GM19035 (cell line): ENCODE measurements at regions not wholly inside any gene's neighbourhood (a gene's known extent, or its start where the extent isn't known, plus 50 kb on each side); places are given as distances from the start of the nearest gene placed in this dataset.
"Not testable (repeated sequence)": the region's sequence is repeated elsewhere in the genome, so short reads cannot be mapped to it uniquely, and the experiment has no call there.

Experiments
- ATAC-seq: cut with Tn5 transposase; IDR thresholded peaks from one replicate; pipeline ENCODE4 v1.9.1; 2021; ENCODE audit not compliant: unreplicated experiment

DNA sequence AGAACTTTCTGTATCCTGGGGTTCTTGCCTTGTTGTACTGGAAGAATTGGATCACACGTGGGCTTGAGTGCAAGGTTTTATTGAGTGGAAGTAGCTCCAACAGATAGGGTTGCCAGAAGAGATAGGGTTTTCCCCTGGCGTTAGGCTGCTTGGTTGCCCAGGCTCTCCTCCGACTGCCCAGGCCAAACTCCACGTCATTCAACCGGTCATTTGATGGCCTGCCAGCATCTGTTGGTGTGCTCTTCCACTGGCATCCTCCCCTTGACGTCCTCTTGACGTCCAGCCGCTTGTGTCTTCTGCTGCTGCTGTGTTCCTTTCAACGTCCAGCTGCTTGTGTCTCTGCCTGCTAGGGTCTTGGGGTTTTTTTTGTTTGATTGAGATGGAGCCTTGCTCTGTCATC, 111.2 kb upstream of the XIST start:
- no peak for ATAC-seq

DNA sequence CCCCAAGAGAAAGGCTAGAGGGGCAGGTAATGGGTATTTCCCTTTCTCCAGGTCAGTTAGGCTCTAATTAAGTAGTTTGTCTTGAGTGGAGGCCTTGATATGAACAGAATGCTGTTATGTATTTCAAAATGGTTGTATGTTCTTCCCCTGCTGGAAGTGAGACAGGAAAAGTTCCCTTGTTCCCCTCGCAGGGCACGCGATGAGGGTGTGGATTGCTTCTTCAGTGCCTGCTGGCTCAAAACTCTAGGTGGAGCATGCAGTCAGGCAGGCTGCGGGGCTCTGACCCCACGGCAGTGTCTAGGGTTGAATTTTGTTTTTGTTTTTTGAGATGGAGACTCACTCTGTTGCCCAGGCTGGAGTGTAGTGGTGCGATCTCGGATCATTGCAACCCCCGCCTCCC, 110.4 kb upstream of the XIST start:
- ATAC-seq: no peak

DNA sequence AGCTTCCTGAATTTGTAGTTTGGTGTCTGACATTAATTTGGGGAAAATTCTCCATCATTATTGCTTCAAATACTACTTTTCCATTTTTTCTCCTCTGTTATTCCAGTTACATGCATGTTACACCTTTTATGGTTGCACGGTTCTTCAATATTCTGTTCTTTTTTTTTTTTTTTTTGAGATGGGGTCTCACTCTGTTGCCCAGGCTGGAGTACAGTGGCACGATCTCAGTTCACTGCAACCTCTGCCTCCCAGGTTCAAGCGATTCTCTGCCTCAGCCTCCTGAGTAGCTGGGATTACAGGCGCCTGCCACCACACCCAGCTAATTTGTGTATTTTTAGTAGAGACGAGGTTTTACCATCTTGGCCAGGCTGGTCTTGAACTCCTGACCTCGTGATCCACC, 109.4 kb upstream of the XIST start:
- ATAC-seq: not testable (repeated sequence)

GRCh38 chrX:73944563-73944908, 92.0 kb upstream of the XIST start:
- no peak for ATAC-seq

- ATAC-seq: peak; percentile 100
Observed at GRCh38 chrX:73943693-73944562, 91.4 kb upstream of the XIST start.

- no peak for ATAC-seq
Observed at GRCh38 chrX:73940893-73941470, 88.5 kb upstream of the XIST start.

DNA sequence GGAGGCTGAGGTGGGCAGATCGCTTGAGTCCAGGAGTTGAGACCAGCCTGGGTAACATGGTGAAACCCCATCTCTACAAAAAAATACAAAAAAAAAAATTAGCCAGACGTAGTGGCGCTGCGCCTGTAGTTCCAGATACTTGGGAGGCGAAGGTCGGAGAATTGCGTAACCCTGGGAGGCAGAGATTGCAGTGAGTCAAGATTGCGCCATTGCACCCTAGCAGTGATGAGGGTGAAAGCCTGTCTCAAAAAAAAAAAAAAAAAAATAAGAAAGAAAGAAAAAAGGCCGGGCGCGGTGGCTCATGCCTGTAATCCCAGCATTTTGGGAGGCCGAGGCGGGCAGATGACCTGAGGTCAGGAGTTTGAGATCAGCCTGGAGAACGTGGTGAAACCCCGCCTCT, 85.3 kb upstream of the XIST start:
- ATAC-seq: not testable (repeated sequence)

- no peak for ATAC-seq
Observed at GRCh38 chrX:73932522-73932921, 80.0 kb upstream of the XIST start.

GRCh38 chrX:73930300-73930699, 77.8 kb upstream of the XIST start:
- no peak for ATAC-seq

DNA sequence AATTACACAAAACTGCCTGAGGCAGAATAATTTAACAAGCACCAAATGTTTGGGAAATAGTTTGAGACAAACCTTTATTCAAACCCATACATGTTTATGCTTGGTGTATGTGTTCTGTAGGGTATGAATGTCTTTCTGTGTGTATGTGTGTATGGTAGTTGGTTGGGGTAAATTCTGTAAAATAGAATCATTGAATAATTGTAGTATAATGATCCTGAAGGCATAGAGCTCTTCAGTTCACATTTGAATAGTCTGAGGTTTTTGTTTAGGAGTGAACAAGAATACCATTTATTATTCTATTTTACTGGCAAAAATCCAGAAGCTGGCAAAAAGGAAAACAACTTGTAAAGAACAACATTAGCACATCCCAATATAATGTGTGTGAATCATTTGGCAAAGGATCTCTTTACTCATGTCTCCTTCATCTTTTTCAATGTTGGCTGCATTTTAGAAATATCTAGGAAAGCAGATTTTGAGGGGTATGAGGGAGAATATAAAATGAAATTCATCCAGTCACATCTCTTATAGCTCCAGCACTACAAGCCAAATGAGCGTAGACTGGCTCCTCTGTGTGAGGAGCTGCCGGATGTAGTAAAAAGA, 70.4 kb upstream of the XIST start:
- ATAC-seq: no peak

- no peak for ATAC-seq
Observed at GRCh38 chrX:73916931-73917667, 64.6 kb upstream of the XIST start.

- no peak for ATAC-seq
Observed at GRCh38 chrX:73916489-73916888, 64.0 kb upstream of the XIST start.

DNA sequence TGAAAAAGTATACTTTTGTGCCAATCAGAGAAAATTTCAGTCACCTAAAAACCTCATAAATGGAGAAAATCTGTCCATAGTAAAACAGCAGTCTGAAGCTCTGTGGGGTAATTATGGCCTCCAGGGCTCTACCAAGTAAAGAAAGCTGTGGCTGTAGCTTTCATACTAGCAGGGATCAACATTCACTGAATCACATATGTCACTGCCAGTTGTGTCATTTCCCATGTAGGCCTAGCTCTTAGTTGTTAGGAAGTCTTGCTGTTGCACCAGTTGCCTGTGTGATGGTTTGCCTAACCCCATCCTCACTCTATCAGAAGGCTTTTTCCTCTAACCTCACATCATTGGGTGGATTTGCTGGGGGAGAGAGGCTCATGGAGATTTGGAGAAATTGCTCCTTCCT, 62.3 kb upstream of the XIST start:
- ATAC-seq: not testable (repeated sequence)

DNA sequence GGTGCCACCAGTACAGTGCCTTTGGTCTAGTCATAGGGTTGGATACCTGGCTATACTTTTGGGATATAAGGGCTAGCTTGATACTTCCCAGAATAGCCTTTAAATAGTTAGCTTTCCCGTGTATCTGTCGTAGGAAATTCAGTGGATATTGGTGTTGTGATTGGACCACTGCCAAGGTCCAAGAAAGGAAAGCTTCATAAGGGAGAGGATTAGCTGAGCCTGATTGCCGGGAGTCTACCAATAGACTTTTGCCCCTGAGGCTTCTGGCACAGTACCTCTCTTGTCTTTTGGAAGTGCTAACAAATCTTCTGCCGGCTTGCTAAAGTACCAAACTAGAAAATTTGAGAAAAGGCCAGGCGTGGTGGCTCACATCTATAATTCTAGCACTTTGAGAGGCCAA, 61.1 kb upstream of the XIST start:
- ATAC-seq: no peak

- not testable (repeated sequence) for ATAC-seq
Observed at GRCh38 chrX:73911946-73912345, 59.4 kb upstream of the XIST start.

GRCh38 chrX:73905749-73906374, 53.3 kb upstream of the XIST start:
- not testable (repeated sequence) for ATAC-seq

- no peak for ATAC-seq
Observed at GRCh38 chrX:73903941-73904340, 51.4 kb upstream of the XIST start.
